ENCODE measurements at regions not wholly inside any gene's neighbourhood (a gene's known extent, or its start where the extent isn't known, plus 50 kb on each side); places are given as distances from the start of the nearest gene placed in this dataset.
"Not testable (repeated sequence)": the region's sequence is repeated elsewhere in the genome, so short reads cannot be mapped to it uniquely, and the experiment has no call there.

DNA sequence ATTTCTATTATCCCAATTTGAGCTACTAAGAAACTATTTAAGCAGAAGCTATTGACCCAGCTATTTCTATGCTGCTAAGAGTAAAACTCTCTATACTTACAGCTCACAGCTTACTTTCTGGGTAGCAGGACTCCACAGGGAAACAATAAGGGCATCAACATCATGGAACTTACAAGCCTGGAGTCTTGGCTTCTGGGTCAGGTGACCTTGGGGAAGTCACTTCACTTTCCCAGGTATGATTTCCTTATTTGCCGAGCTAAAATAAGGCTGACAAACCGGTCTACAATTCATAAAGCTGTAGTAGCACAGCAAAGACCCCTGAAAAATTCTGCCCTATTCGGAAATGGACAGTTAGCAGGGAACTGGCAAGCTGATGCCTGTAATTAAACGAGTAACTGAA, 278.3 kb upstream of the NR2F2 start:
- no peak for DNase-seq (ENCODE audit: low spot score)

GRCh38 chr15:96052572-96053030, 277.9 kb upstream of the NR2F2 start:
- DNase-seq (ENCODE audit: low spot score) = no peak

DNA sequence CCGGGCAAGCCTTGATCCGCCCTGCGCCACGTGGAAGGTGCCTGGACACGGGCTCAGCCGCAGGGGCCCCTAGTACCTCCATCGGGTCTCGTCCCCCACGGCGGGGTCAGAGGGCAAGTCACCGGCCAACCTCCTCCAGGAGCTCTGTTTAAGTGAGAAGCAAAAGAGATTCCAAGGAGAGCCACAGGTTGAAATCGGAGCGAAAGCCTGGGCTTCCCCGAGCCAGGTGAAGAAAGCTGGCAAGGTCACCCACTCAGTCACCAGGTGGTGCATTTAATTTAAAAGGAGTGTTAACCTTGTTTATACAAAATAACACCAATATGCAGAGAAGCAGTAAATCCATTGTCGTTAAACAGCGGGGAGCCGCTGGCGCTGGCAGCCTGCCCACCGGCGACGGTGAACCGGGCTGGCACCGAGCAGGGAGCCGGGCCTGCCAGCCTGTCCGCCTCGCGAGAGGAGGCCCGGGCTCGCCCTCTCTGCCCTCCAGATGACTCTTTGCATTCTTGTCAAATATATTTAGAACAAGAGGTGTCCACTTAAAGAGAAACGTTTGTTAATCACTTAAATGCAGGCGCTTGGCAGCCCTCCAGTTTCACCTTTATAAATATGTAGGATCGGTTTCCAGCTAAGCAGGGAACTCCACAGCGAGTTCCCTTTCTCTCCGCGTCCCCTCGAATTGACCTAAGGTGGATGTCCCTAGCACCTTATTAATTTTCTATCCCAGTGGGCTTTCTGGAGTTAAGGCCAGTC, 277.3 kb upstream of the NR2F2 start:
- DNase-seq (ENCODE audit: low spot score) = peak; percentile 19

- no peak for DNase-seq (ENCODE audit: low spot score)
Measured at GRCh38 chr15:96053781-96054428, 276.6 kb upstream of the NR2F2 start.

DNA sequence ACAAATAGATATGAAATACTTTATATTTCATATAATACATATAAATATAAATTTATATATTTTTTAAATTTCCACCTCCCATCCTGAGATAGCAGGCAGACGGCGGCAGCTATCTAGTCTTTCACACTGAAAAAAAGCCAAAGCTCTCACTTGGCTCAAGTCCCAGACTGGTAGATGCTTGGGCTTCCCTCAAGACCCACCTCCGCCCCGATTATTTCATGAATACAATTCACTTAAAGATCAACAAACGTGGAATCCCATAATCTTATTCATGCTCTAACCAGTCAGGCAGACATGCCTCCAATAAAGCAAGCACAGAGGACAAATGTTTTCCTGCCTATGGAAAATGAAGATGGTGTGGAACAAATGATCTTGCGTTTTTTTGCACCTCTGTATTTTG, 275.9 kb upstream of the NR2F2 start:
- no peak for DNase-seq (ENCODE audit: low spot score)

DNA sequence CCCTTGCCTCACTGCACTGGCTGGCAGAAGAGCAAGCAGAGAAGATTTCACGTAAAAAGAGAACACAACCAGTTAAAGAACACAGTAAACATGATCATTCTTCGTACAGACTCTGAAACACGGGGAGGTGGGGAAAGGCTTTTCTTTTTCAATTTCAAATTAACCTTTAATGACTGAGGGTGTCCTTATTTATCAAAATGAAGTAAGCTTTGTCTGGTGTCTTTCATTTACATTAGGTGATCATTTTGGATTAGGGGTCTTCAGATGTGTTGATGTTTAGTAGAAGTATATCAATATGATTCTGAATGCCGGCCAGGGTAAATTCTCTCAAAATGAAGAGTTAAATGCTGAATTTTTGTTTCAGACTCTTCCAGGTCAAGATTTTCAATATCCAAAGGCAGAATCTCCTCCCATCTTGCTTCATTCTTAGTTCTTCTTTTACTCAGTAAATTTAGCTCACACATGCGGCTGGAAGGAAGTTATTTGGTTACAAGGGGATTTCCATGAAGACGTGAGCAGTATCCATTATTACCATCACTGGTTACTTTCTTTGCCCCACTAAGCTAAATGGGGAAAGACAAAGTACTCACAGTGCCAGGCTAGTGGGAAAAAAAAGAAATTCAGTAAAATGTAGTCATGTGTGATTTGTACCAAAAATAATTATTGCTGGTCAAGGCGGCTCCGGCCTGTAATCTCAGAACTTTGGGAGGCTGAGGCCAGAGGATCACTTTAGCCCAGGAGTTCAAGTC, 272.2 kb upstream of the NR2F2 start:
- DNase-seq (ENCODE audit: low spot score) = no peak

DNA sequence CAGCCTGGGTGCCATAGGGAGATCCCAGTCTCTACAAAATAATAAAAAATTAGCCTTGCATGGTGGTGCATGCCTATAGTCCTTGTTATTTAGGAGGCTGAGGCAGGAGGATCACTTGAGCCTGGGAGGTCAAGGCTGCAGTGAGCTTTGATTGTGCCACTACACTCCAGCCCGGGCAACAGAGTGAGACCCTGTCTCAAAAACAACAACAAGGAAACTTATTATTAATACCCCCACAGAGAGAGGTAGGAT, 271.7 kb upstream of the NR2F2 start:
- not testable (repeated sequence) for DNase-seq (ENCODE audit: low spot score)

DNA sequence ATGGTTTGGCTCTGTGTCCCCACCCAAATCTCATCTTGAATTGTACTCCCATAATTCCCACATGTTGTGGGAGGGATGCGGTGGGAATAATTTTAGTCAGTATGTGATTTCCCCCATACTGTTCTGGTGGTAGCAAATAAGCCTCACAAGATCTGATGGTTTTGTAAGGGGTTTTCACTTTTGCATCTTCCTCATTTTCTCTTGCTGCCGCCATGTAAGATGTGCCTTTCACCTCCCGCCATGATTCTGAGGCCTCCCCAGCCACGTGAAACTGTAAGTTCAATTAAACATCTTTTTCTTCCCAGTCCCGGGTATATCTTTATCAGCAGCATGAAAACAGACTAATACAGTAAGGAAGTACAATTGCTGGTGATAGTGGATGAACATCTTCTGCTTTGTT, 269.9 kb upstream of the NR2F2 start:
- not testable (repeated sequence) for DNase-seq (ENCODE audit: low spot score)

GRCh38 chr15:96064351-96064756, 266.1 kb upstream of the NR2F2 start:
- DNase-seq (ENCODE audit: low spot score) = peak; percentile 6

DNA sequence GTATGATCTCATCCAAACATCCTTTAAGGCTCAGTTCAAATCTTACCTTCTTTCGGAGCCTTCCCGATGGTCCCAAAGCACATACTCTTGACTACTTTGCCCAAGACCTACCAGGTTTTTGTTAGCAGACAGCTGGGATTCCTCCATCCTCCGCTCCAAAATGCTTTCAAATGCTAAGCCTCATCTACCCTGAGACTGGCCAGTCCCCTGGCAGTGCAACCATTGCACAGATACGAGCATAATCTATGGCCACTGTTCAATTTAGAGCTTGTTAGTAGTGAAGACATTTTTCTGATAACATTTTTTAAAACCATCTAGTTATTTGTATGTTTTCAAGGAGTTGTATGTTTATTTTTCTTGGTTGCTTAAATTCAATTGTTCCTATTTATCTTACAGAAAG, 264.4 kb upstream of the NR2F2 start:
- DNase-seq (ENCODE audit: low spot score) = no peak

GRCh38 chr15:96066852-96067495, 263.5 kb upstream of the NR2F2 start:
- no peak for DNase-seq (ENCODE audit: low spot score)

DNA sequence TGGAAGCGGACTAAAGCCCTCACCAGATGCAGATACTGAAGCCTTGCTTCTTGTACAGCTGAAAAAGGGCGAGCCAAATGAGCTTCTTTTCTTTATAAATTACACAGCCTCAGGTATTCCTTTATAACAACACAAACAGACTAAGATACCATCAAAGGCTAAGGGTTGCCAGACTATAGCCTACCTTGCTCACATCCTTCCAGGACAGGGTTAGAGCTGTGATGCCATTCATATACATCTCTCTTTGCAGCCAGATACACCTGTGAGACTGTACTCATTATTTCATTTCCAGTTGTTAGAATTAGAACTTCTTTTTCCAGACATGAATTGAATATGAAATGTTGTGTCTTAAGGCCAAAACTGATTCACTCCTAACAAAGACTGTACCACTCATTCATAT, 262.8 kb upstream of the NR2F2 start:
- no peak for DNase-seq (ENCODE audit: low spot score)

DNA sequence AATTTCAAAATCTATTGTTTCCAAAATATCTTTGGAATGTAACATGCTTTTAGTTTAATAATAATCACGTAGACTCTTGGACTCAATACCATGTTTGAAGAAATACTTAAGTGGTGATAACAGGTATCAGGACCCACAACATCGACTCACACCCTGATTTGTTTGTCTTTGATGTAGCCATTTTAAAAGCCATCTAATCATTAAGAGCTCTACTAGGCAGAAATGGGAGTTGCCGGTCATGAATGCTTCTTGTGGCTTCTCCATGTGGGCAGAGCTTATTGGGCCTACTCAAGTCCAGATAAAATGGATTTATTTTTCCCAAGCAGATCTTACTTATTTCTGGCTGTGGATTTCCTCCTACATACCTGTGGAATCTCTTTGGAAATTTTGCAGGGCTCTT, 261.6 kb upstream of the NR2F2 start:
- no peak for DNase-seq (ENCODE audit: low spot score)

- DNase-seq (ENCODE audit: low spot score) = peak; percentile 65
Measured at GRCh38 chr15:96070636-96071035, 259.9 kb upstream of the NR2F2 start.

DNA sequence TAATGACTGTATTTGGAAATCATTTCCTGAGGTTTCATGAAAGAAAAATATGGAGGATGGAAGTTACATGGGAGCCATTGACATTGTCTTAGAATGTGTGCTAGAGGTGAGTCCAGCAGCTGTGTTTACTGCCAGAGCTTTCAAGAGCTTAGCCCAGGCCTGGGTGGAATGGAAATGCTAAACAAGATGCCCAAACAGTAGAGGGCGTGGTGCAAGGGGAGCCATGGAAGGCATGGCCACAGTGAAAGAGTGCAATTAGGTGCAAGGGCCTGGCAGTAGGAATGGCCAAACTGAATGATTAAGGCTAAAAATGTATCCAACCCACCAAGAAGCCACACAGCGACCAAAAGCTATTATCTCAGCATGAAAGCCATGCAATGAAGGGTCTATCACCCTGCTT, 257.7 kb upstream of the NR2F2 start:
- no peak for DNase-seq (ENCODE audit: low spot score)

DNA sequence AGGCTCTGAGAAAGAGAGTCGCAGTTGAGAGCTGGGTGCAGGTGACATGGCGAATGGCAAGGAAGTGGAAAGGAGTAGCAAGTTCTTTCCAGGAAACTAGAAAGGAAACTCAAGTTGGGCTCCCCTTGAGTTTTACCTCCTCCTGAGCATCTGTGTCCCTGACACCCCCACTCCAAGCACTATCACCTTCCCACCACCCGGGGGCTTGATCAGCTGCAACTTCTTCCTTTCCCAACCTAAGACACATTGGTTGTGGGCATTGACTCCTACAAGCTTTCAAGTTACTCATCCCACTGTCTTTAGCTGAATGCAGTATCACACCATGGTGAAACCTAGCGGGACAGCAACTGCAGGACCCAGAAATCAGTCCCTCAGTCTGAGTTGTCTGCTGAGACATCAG, 256.6 kb upstream of the NR2F2 start:
- DNase-seq (ENCODE audit: low spot score) = no peak

GRCh38 chr15:96075895-96076294, 254.6 kb upstream of the NR2F2 start:
- DNase-seq (ENCODE audit: low spot score) = no peak

GRCh38 chr15:96076350-96076749, 254.2 kb upstream of the NR2F2 start:
- no peak for DNase-seq (ENCODE audit: low spot score)

GRCh38 chr15:96079041-96079440, 251.5 kb upstream of the NR2F2 start:
- DNase-seq (ENCODE audit: low spot score) = no peak

DNA sequence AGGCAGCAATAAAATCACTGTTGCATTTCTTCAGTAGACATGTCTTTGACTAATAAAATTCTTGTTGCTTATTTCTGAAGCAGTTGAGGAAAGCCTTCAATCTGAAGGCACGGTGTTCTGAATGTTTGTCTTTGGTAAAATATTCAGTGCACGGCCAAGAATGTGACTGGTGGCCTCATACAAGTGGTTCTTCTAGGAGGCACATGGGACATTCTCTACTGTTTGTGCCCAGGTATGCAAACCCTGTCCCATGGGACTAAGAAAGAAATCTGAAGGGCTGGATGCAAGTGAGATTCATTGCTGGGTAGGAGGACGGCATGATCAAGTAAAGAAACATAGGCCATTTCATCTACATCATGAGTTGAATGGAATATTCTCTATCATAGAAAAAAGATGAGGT, 250.6 kb upstream of the NR2F2 start:
- no peak for DNase-seq (ENCODE audit: low spot score)

DNA sequence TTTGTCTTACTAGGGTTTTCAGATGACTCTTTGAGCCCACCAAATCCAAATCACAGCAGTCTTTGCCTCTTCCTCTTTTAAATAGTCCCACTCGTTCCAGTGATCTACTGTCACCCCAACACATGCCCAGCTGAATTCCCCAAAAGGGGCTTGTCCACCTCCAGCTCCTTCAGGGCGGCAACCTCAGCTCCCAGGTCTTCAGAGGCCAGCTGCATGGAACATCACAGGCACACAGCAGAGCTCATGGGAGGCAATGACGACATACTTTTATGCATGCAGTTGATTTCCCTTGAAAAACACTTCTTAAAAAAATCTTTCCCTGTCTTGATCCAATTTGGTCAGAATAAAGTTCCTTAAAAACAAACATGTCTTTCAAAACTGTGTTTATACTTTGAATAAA, 244.3 kb upstream of the NR2F2 start:
- no peak for DNase-seq (ENCODE audit: low spot score)

DNA sequence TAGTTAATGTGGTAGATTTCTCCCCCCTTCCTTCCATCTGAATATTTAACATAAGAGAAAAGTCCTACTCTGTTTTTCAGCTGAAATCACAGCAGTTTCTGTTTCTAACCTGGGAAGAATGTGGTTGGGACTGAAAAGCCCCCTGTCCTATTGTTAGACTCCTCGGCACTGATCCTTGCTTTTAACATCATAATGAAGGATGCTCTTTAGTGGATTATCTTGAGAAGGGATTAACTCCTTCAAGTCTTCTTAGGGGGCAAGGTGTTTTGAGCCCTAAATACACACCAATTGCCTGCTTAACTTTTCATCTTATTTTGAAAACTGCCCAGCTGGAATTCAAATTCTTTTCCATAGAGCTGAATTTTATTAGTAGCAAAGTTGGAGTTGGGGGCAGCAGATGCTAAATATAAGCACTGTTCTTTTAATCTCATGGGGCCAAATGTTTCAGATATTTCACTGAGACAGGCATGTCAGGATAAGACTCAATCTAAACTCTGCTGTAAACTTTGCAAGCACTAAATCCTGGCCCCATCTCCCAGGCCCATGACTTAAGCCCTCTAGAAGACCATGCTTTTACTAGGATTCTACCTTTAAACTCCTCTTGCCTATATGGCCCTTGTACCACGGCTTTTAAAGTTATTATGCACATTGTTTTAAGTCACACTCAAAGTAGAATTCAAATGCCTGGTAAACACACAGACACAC, 243.2 kb upstream of the NR2F2 start:
- DNase-seq (ENCODE audit: low spot score) = no peak
